Activated naive CD8-positive, alpha-beta T cell treated with anti-CD3 and anti-CD28 coated beads, Interleukin-2, amount 50 U/mL, for 24 hours (primary cell): ENCODE measurements at regions not wholly inside any gene's neighbourhood (a gene's known extent, or its start where the extent isn't known, plus 50 kb on each side); places are given as distances from the start of the nearest gene placed in this dataset.

Source experiments
- ATAC-seq: fragments of 150-1000 bp; cut with Tn5 transposase; one replicate; pipeline ENCODE4 v1.10.0; 2021
- DNase-seq: peaks from one replicate; pipeline ENCODE4 v3.0.0; 2021
- H3K27ac Mint-ChIP-seq: one replicate; pipeline ENCODE4 v1.8.0; 2021; ENCODE audit warnings: mild to moderate bottlenecking, mixed read lengths
- H3K27me3 Mint-ChIP-seq: one replicate; pipeline ENCODE4 v1.8.0; 2021; ENCODE audit warnings: mixed read lengths
- H3K36me3 Mint-ChIP-seq: one replicate; pipeline ENCODE4 v1.8.0; 2021; ENCODE audit warnings: low read depth, mixed read lengths
- H3K4me1 Mint-ChIP-seq: one replicate; pipeline ENCODE4 v1.8.0; 2021; ENCODE audit warnings: mixed read lengths
- H3K4me3 Mint-ChIP-seq: one replicate; pipeline ENCODE4 v1.8.0; 2021; ENCODE audit warnings: mild to moderate bottlenecking, moderate library complexity, mixed read lengths
- H3K9me3 Mint-ChIP-seq: one replicate; pipeline ENCODE4 v1.8.0; 2021; ENCODE audit warnings: mixed read lengths

DNA sequence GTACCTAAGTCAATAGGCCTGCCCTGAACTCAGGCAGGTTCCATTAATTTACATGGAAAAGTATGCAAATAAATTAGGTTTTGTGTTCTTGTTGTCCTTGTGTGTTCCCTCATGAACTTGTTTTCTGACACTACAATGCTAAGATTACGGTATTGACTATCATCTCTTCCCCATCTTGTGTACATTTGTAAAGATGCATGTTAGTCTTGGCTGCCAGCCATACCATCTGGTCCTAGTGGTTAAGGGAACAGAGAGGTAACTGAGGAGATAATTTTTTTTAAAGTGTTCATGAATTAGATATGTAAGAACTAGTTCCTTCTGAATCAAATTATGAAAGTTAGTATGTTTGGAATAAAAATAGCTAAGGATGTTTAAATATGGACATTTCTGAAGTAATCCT lies 167.6 kb upstream of the ADAMTS5 start:
- Mint-ChIP-seq H3K27me3 (no peaks in the 10 kb centered on the region), H3K9me3 (no peaks in the 10 kb centered on the region), H3K4me1 (no peaks in the 10 kb centered on the region), H3K27ac (no peak overlapping the region), H3K4me3 (no peak overlapping the region), H3K36me3 (no peaks in the 10 kb centered on the region)
- DNase-seq, result no peak
- ATAC-seq, result no peak

DNA sequence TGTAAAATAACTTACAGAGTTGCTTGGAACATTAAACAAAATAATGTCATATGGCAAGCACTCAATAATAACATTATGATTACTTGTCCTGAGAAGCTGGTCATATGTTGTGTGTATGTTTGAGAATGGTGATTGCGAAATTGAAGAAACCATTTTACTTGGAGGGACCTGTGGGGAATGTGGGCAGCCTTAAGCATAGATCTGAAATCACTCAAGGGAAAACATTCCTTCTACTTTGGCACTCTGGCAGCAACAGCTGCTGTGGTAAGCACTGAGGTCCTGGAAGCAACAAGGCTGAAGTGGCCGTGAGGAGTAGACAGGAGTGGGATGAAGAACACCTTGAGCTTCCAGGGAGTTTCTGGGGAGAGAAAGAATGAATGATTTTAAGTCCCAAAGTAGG lies 165.4 kb upstream of the ADAMTS5 start:
- Mint-ChIP-seq H3K4me1 (no peaks in the 10 kb centered on the region), H3K27me3 (no peaks in the 10 kb centered on the region), H3K9me3 (no peaks in the 10 kb centered on the region), H3K4me3 (no peak overlapping the region), H3K27ac (no peak overlapping the region), H3K36me3 (no peaks in the 10 kb centered on the region)
- ATAC-seq, result no peak
- DNase-seq, result no peak

DNA sequence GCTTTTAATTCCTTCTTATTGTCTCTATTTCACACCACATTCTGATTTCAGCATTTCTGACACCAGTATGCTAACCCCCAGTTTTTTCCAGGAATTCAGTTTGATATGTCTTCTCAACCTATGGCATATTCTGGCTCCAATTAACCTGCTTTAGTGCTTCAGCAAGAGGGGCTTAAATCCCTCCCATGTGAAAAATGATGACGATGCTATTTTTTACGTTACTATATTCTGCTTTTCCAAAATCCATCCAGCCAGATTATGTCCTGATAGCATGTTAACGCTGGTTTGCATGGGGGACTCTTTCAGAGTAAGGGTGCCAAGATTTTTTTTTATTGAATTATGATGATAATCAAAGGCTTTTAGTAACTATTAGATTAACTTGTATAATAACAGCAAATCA lies 163.3 kb upstream of the ADAMTS5 start:
- Mint-ChIP-seq H3K4me1 (no peaks in the 10 kb centered on the region), H3K4me3 (no peak overlapping the region), H3K36me3 (no peaks in the 10 kb centered on the region), H3K27me3 (no peaks in the 10 kb centered on the region), H3K27ac (no peak overlapping the region), H3K9me3 (no peaks in the 10 kb centered on the region)
- DNase-seq, result no peak
- no peak for ATAC-seq

DNA sequence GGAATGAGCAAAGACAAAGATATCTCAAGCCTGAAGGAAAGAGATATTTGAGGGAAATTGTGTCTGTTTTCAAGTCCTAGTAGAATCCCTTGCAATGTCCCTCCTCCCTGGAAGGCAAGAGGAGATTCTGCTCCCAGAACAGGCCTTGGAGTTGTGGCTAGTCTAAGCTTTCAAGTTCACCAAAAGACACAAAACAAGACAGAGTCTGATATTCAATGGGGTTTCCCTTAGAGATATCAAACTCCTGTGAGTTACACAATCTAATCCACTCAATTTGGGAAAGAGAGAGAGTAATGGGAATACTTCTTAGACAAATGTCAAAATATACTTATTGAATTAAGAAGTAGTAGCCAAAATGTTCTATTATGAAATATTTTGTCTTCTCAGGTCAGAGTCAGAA lies 162.8 kb upstream of the ADAMTS5 start:
- no peak for DNase-seq
- Mint-ChIP-seq H3K27me3 (no peaks in the 10 kb centered on the region), H3K9me3 (no peaks in the 10 kb centered on the region), H3K4me1 (no peaks in the 10 kb centered on the region), H3K27ac (no peak overlapping the region), H3K4me3 (no peak overlapping the region), H3K36me3 (no peaks in the 10 kb centered on the region)
- ATAC-seq, result no peak

DNA sequence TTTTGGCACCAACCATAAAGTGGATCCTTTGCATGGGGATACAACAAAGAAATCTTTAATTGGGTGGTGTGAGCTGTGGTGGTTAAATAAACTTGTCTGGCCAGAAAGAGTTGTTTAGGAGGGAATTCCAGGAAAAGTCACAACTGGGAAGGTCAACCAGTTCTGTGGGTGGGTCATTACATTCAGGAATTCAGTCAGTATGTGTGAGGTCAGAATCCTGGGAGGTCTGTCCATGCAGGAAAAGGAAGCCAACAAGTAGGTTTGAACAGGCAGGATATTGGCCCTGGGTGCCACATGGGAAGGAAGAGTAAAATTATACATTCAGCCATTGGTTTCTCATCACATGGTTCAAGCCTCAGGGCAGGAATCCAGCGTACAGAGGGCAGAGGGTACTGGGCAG lies 162.3 kb upstream of the ADAMTS5 start:
- Mint-ChIP-seq H3K9me3 (no peaks in the 10 kb centered on the region), H3K36me3 (no peaks in the 10 kb centered on the region), H3K4me1 (no peaks in the 10 kb centered on the region), H3K27ac (no peak overlapping the region), H3K4me3 (no peak overlapping the region), H3K27me3 (no peaks in the 10 kb centered on the region)
- DNase-seq, result no peak
- no peak for ATAC-seq

DNA sequence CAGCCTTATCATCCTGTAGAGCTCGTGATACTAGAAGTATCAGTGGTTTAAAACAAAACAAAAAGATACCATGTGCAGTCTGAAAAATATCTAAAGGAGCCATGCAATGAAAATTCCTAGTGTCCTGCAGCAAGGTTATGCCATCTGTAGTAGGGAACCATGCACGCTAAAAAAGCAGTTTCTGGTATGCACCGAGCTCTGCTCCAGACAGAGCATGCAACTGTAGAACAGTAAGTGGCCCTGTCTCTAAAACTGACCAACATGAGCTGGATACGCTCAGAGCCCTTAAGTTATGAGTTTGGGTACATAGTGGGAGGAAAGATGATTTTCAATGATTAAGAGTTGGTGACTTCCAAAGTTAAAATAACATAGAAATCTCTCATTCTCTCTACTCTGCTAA lies 159.3 kb upstream of the ADAMTS5 start:
- H3K36me3 Mint-ChIP-seq, result no peaks in the 10 kb centered on the region

DNA sequence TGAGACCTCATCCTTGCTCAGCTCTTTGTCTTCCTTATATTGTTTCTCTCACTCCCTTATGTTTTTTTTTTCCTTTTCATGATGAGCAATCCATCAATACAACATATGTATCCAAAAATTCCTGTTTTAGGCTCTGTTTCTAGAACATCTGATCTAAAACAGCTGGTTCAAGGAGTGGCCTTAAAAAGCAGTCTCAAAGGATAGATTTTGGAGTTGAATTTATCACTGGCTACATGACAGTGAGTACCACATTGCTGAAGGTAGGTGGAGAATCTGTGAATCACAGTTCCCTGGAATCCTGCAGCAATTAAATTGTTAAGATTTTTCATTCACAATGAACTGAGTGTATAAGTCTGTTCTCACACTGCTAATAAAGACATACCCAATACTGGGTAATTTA lies 155.8 kb upstream of the ADAMTS5 start:
- Mint-ChIP-seq H3K27me3 (no peaks in the 10 kb centered on the region), H3K9me3 (no peaks in the 10 kb centered on the region), H3K36me3 (no peaks in the 10 kb centered on the region), H3K4me1 (no peaks in the 10 kb centered on the region), H3K27ac (no peak overlapping the region), H3K4me3 (no peak overlapping the region)
- ATAC-seq, result no peak
- DNase-seq, result no peak

More for the DNA sequence above, 159.3 kb upstream of the ADAMTS5 start:
- no peak overlapping the region for H3K27ac Mint-ChIP-seq
- H3K4me1 Mint-ChIP-seq, result no peaks in the 10 kb centered on the region
- DNase-seq, result no peak
- H3K9me3 Mint-ChIP-seq, result no peaks in the 10 kb centered on the region
- ATAC-seq, result no peak
- no peaks in the 10 kb centered on the region for H3K27me3 Mint-ChIP-seq
- no peak overlapping the region for H3K4me3 Mint-ChIP-seq

DNA sequence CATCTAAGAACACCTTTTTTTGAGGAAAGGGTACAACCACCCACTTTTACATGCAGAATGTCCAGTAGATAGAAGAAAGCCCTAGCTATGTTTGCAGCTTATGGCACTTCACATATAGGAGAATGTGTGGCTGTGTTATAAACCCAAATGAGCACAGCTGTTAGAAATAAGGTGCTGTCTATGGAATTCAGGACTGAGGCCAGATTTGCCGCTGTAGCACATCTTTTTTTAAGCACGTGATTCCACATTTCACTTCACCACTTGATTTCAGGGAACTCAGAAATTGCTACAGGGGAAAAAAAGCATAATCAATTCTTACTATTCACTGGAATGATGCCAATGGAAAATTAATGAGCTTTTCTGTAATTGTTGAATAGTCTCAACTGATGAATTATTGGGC lies 147.2 kb upstream of the ADAMTS5 start:
- Mint-ChIP-seq H3K36me3 (no peaks in the 10 kb centered on the region), H3K4me1 (no peaks in the 10 kb centered on the region), H3K27me3 (no peaks in the 10 kb centered on the region), H3K4me3 (no peak overlapping the region), H3K27ac (no peak overlapping the region), H3K9me3 (peaks cover 5% of the 10 kb centered on the region)
- ATAC-seq, result no peak
- DNase-seq, result no peak

DNA sequence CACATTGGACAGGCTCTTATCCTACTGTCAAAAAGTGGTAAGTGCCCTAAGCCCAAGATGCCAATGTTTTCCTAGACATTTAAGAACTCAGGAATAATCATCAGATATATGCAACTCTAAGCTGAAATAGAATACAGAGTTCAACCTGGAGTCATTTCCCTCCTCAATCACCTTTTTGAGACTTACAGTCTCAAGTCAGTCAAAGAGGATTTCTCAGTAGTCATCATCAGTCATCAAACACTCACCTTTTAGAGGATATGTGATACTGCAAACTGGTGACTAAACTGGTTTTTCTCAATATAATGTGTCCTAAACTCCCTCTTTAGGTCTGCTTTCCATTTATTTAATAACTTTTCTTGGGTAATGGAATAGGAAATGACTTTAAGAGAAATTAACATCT lies 145.3 kb upstream of the ADAMTS5 start:
- H3K27ac Mint-ChIP-seq, result no peak overlapping the region
- H3K4me1 Mint-ChIP-seq, result no peaks in the 10 kb centered on the region
- no peak for ATAC-seq
- no peak for DNase-seq
- H3K4me3 Mint-ChIP-seq, result no peak overlapping the region
- peaks cover 4% of the 10 kb centered on the region for H3K9me3 Mint-ChIP-seq
- no peaks in the 10 kb centered on the region for H3K36me3 Mint-ChIP-seq
- no peaks in the 10 kb centered on the region for H3K27me3 Mint-ChIP-seq

DNA sequence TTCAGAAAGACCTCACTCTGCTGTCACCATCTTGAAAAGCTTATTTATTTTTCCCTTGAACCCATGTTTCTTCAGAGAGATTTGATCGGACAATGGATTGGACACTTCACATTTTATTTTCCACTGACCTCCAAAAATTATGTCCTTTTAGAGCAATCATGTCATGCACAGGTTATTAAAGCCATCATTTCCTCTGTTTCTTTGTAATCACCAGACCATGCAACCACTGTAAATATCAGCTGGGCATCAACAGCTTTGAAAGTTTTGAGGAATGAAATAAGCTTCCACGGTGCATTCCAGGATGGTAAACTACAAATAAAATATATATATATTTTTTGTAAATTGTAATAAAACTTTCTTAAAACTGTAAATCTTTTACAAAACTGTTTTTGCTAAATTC lies 144.1 kb upstream of the ADAMTS5 start:
- H3K9me3 Mint-ChIP-seq, result no peaks in the 10 kb centered on the region
- no peaks in the 10 kb centered on the region for H3K4me1 Mint-ChIP-seq
- DNase-seq, result no peak
- no peak for ATAC-seq
- H3K4me3 Mint-ChIP-seq, result no peak overlapping the region
- no peaks in the 10 kb centered on the region for H3K27me3 Mint-ChIP-seq
- H3K36me3 Mint-ChIP-seq, result no peaks in the 10 kb centered on the region
- H3K27ac Mint-ChIP-seq, result no peak overlapping the region

DNA sequence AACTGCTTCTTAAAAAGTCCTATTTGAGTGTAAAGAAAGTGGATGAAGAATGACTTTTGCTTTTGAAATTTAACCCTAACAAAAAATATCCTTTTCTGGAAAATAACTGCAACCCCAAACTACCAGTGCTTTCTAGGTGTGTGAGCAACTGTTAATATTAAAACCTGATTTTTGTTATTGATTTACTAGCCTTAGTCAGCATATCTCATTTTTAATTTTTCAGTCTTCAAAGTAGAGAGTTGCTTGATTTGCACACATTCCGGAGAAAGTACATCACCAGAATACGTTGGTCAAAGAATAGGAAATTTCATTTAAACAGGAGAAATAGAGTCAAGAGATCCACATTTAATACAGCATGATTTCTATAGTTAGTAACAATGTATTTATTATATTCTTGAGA lies 141.8 kb upstream of the ADAMTS5 start:
- H3K9me3 Mint-ChIP-seq, result no peaks in the 10 kb centered on the region
- H3K27ac Mint-ChIP-seq, result no peak overlapping the region
- no peaks in the 10 kb centered on the region for H3K36me3 Mint-ChIP-seq
- no peaks in the 10 kb centered on the region for H3K27me3 Mint-ChIP-seq
- ATAC-seq (no peak), DNase-seq (no peak)
- no peak overlapping the region for H3K4me3 Mint-ChIP-seq
- no peaks in the 10 kb centered on the region for H3K4me1 Mint-ChIP-seq

DNA sequence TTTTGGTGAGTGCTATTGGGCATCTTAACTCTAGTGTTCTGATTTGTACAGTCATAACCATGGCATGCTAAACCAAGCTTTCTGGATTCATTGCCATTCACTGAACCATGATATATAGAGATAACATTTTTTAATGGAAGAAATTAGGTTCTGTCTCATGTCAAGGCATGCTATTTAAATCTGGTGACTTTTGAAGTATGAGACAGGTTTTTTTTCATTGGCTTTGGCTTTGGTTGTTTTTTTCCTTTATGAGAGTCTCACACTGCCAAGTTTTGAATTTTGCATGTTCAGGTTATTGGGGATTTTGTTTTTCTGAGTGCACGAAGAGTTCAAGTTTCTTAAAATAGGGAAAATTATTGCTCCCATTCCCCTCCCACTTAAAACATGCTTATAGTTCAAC lies 141.3 kb upstream of the ADAMTS5 start:
- no peaks in the 10 kb centered on the region for H3K27me3 Mint-ChIP-seq
- no peak overlapping the region for H3K27ac Mint-ChIP-seq
- DNase-seq, result no peak
- H3K4me1 Mint-ChIP-seq, result no peaks in the 10 kb centered on the region
- no peak overlapping the region for H3K4me3 Mint-ChIP-seq
- H3K36me3 Mint-ChIP-seq, result no peaks in the 10 kb centered on the region
- H3K9me3 Mint-ChIP-seq, result no peaks in the 10 kb centered on the region
- no peak for ATAC-seq

DNA sequence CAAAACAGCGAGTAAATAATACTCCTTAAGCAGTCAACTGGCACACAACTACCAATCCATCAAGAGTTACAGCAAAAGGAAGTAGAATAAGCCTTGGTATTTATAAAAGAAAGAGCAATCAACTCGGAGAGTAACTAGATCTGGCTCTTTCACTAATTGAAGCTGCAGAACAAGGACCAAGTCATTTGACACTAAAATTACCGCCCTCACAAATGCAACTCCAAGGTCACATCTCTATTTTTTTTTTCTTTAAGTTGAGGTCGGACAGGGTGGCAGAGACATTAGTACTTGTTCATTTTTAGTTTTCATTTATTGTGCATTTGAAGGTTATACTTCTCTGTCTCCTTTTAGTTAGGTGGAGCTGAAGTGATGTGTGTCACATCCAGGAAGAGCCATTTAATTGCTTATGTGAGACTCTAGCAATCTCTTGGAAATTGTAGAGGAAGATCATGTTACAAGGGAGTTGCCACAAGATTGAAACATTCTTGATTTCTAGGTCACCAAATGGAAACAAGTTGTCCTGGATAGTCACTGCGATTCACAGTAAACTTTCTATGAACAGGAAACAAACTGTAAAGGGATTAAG lies 138.1 kb upstream of the ADAMTS5 start:
- H3K4me3 Mint-ChIP-seq, result no peak overlapping the region
- no peaks in the 10 kb centered on the region for H3K9me3 Mint-ChIP-seq
- DNase-seq (no peak), ATAC-seq (no peak)
- H3K27me3 Mint-ChIP-seq, result no peaks in the 10 kb centered on the region
- no peaks in the 10 kb centered on the region for H3K4me1 Mint-ChIP-seq
- no peak overlapping the region for H3K27ac Mint-ChIP-seq
- no peaks in the 10 kb centered on the region for H3K36me3 Mint-ChIP-seq

DNA sequence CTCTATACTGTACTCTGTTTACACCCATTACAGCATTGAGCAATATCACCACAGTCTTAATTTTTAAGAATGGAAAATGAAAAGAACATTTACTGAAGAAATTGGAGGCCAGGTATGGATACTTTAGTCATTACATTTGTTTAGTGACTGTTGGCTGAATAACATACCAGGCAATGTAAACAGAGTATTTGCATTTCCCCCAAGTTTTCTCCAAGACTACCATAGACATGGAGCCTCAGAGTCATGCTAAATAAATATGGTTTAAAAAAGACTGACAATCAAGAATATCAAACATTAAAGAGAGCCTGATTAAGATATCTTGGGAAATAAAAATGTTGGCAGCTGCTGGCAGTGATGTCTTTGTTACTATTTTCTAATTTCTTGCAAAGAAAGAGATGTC lies 136.9 kb upstream of the ADAMTS5 start:
- Mint-ChIP-seq H3K36me3 (no peaks in the 10 kb centered on the region), H3K9me3 (peaks cover under 1% of the 10 kb centered on the region), H3K4me3 (no peak overlapping the region), H3K27ac (no peak overlapping the region), H3K4me1 (no peaks in the 10 kb centered on the region), H3K27me3 (no peaks in the 10 kb centered on the region)
- ATAC-seq, result no peak
- no peak for DNase-seq

DNA sequence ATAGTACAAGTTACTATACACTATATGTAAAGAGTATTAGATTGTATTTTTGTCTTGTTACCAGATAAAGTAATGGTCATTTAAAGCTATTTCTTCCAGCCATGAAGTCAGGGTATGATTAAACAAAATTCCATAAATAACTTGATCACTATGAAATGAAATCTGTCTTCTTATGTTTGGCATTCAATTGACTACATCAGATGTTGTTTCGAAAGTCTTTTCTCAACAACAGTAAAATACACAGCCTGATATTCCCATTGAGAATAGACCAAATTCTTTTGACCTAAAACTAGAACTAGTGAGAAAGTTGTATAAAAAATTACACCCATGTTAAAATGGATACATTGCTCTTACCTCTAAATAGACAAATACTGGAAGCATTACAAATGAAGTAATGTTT lies 134.6 kb upstream of the ADAMTS5 start:
- Mint-ChIP-seq H3K4me1 (no peaks in the 10 kb centered on the region), H3K9me3 (peaks cover 4% of the 10 kb centered on the region), H3K27me3 (no peaks in the 10 kb centered on the region), H3K27ac (no peak overlapping the region), H3K36me3 (no peaks in the 10 kb centered on the region), H3K4me3 (no peak overlapping the region)
- DNase-seq, result no peak
- no peak for ATAC-seq

DNA sequence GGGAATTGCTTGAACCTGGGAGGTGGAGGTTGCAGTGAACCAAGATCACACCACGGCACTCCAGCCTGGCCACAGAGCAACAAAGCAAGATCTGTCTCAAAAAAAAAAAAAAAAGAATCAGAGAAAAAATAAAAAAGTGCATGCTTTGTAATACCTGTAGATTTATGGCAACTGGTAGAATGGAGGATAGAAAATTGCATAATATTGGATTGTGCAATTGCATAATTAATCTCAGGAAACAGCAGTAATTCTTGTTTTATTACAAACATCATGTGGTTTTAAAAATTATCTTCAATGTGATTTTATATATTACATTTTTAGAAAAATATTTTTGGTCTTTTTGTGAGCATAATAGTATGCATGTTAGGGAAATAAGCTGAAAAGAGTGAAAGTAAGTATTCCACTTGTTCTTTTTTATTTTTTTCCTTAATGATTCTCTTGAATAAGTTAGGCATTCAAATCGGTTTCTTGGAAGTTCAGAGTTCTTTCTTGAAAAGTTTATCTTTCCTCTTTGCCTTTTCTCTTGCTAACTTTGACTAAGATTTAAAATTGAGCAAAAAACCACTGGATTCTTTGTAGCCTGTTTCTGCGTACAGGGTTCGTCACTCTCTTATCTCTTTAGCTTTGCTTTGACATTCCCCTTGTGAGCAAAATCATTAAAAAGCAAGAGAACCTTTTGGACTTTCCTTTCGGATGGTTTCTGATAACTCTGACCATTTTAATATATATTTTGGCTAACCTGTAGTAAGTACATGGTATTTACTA lies 127.5 kb upstream of the ADAMTS5 start:
- Mint-ChIP-seq H3K9me3 (peaks cover 12% of the 10 kb centered on the region), H3K4me1 (no peaks in the 10 kb centered on the region), H3K36me3 (no peaks in the 10 kb centered on the region), H3K4me3 (no peak overlapping the region), H3K27me3 (no peaks in the 10 kb centered on the region), H3K27ac (no peak overlapping the region)
- ATAC-seq, result no peak
- no peak for DNase-seq
